Forelimb muscle (tissue), 1 donor: ENCODE measurements at regions not wholly inside any gene's neighbourhood (a gene's known extent, or its start where the extent isn't known, plus 50 kb on each side); places are given as distances from the start of the nearest gene placed in this dataset.

ENCODE experiments used
- DNase-seq: peaks from one replicate; pipeline ENCODE4 v3.0.0-alpha.2; 2013; ENCODE audit warnings: low read depth

- no peak for DNase-seq
These were observed 403.7 kb downstream of the LRRC70 start for GRCh38 chr5:62982348-62982747.

GRCh38 chr5:62980884-62981283 lies 402.3 kb downstream of the LRRC70 start:
- no peak for DNase-seq

- no peak for DNase-seq
These were observed 400.9 kb downstream of the LRRC70 start for GRCh38 chr5:62979472-62979871.

- DNase-seq: no peak
These were observed 399.0 kb downstream of the LRRC70 start for GRCh38 chr5:62977661-62978060.

GRCh38 chr5:62974623-62975022 lies 396.0 kb downstream of the LRRC70 start:
- peak; percentile 56 for DNase-seq

GRCh38 chr5:62969409-62970120 lies 390.9 kb downstream of the LRRC70 start:
- DNase-seq: peak; percentile 26

- DNase-seq: no peak
These were observed 385.8 kb downstream of the LRRC70 start for GRCh38 chr5:62964428-62964827.

- no peak for DNase-seq
These were observed 382.2 kb downstream of the LRRC70 start for GRCh38 chr5:62960781-62961180.

- no peak for DNase-seq
These were observed 378.0 kb downstream of the LRRC70 start for GRCh38 chr5:62956597-62956996.

- no peak for DNase-seq
These were observed 376.0 kb downstream of the LRRC70 start for GRCh38 chr5:62954578-62954977.

GRCh38 chr5:62948301-62948700 lies 369.7 kb downstream of the LRRC70 start:
- DNase-seq: no peak

GRCh38 chr5:62942384-62942783 lies 363.8 kb downstream of the LRRC70 start:
- DNase-seq: no peak

GRCh38 chr5:62938927-62939326 lies 360.3 kb downstream of the LRRC70 start:
- no peak for DNase-seq

GRCh38 chr5:62937661-62938558 lies 359.3 kb downstream of the LRRC70 start:
- no peak for DNase-seq

GRCh38 chr5:62935660-62936059 lies 357.0 kb downstream of the LRRC70 start:
- DNase-seq: no peak

GRCh38 chr5:62934319-62934718 lies 355.7 kb downstream of the LRRC70 start:
- no peak for DNase-seq

- no peak for DNase-seq
These were observed 354.6 kb downstream of the LRRC70 start for GRCh38 chr5:62933261-62933660.

GRCh38 chr5:62931153-62931950 lies 352.7 kb downstream of the LRRC70 start:
- DNase-seq: no peak

- DNase-seq: no peak
These were observed 343.6 kb downstream of the LRRC70 start for GRCh38 chr5:62922191-62922590.

- no peak for DNase-seq
These were observed 342.2 kb downstream of the LRRC70 start for GRCh38 chr5:62920856-62921255.

- no peak for DNase-seq
These were observed 330.7 kb downstream of the LRRC70 start for GRCh38 chr5:62909326-62909725.

- no peak for DNase-seq
These were observed 323.5 kb downstream of the LRRC70 start for GRCh38 chr5:62902126-62902525.
